HFF-Myc (cell line): ENCODE measurements at regions not wholly inside any gene's neighbourhood (a gene's known extent, or its start where the extent isn't known, plus 50 kb on each side); places are given as distances from the start of the nearest gene placed in this dataset.

Experiments used
- DNase-seq: peaks from one replicate; pipeline ENCODE4 v3.0.0-alpha.2; 2011; ENCODE audit warnings: low read depth; ENCODE audit errors: extremely low read depth
- H3K4me3 ChIP-seq: replicated peaks from 2 replicates; pipeline ENCODE4 v1.5.1; 2011; ENCODE audit warnings: low read depth, mild to moderate bottlenecking, control low read depth, low read length
- CTCF ChIP-seq: IDR thresholded peaks from 2 replicates; pipeline ENCODE4 v1.5.1; 2012; ENCODE audit warnings: mild to moderate bottlenecking, low read depth, low read length, control low read depth; ENCODE audit errors: missing control alignments

DNA sequence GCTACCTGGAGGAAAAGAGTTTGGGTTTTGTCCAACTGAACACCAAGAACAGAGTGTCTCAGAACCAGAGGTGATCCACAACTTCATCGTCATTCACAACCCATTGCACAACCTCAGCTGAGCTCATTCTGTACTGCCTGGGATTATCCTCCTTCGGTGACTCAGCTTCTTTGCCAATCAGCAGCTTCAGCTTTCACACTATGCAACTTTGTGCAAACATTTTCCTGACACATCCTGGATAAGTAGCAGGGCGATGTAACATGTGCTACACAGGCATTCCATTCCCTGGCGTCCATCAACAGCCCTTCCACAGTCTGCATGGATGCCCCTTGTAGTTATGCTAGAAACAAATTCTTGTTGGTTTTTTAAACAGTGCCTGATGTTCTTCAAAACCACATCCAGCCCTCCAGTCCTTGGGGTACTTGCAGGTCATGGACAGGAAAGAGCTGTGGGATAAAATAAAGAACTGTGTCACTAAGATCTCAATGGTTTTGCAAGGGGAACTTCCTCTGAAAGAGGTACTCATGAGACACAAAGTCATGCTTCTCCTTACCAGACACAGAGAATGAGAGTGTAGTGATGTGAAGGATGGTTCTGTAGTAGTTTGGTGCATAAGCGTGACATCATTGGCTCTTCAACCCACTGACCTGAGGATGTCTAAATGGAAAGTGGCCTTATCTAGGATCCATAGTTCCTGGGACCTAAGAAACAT lies 478.5 kb downstream of the KIF20B start:
- peak; percentile 92 for DNase-seq
- H3K4me3 ChIP-seq, result no peak overlapping the region
- TF ChIP-seq CTCF, result no peak

GRCh38 chr10:90180886-90181691 lies 479.7 kb downstream of the KIF20B start:
- DNase-seq, result no peak
- no peak overlapping the region for H3K4me3 ChIP-seq
- no peak for TF ChIP-seq CTCF

- H3K4me3 ChIP-seq, result no peak overlapping the region
- no peak for TF ChIP-seq CTCF
- DNase-seq, result no peak
These were observed 491.4 kb downstream of the KIF20B start for GRCh38 chr10:90192825-90193224.

DNA sequence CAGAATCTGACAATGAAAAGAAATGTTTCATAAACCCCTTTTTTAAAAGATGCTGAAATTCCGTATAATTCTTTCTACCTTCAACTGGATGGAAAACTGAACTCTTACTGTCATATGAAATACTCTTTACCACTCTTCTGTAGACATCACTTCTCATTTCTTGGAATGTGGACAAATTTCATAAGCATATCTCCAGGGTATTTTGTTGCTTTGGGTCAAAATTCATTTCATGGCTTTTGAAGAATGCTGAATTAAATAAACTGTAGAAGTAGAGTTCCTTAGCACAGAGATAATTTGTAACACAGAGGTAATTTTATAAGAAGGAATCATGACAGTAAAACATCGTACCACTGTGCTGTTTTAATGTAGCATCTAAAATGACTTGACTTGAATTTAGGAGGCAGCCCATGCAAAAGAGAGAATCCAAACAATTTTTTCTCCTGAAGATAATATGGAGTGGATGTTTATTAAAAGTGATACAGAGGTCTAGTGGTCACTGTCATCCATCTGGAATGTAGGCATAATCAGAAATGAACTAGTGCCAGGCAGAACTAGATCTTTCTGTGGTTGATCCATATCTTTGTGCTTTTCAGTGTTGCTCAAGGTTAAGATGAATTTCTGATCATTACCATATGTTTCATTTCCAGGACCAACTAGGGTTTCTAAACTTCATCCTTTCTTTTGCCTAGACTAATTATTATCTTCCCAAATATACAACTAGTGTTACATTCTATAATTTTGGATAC lies 492.0 kb downstream of the KIF20B start:
- no peak for TF ChIP-seq CTCF
- peak; percentile 61 for DNase-seq

GRCh38 chr10:90195288-90195840 lies 494.0 kb downstream of the KIF20B start:
- no peak for DNase-seq
- H3K4me3 ChIP-seq, result no peak overlapping the region
- no peak for TF ChIP-seq CTCF

More for the DNA sequence above, 492.0 kb downstream of the KIF20B start:
- no peak overlapping the region for H3K4me3 ChIP-seq

- TF ChIP-seq CTCF, result no peak
- no peak overlapping the region for H3K4me3 ChIP-seq
- no peak for DNase-seq
These were observed 496.4 kb downstream of the KIF20B start for GRCh38 chr10:90197766-90198165.
